Neuronal stem cell (in vitro differentiated cells): ENCODE measurements at regions not wholly inside any gene's neighbourhood (a gene's known extent, or its start where the extent isn't known, plus 50 kb on each side); places are given as distances from the start of the nearest gene placed in this dataset.

Experiments used
- DNase-seq: peaks from one replicate; pipeline ENCODE4 v3.0.0-alpha.2; 2013; ENCODE audit warnings: low spot score
- H2AFZ ChIP-seq: one replicate; pipeline ENCODE4 v1.6.1; 2013; ENCODE audit warnings: mild to moderate bottlenecking, low read length, inconsistent platforms
- H2AK5ac ChIP-seq: 2 replicates; pipeline ENCODE4 v1.6.1; 2013; ENCODE audit warnings: low read depth, mild to moderate bottlenecking, inconsistent platforms, low read length, moderate library complexity, mixed read lengths
- H2BK120ac ChIP-seq: 2 replicates; pipeline ENCODE4 v1.6.1; 2013; ENCODE audit warnings: low read depth, mild to moderate bottlenecking, inconsistent platforms, low read length, moderate library complexity, mixed read lengths
- H2BK12ac ChIP-seq: one replicate; pipeline ENCODE4 v1.6.1; 2013; ENCODE audit warnings: low read length, inconsistent platforms
- H2BK15ac ChIP-seq: 2 replicates; pipeline ENCODE4 v1.6.1; 2013; ENCODE audit warnings: mild to moderate bottlenecking, low read length, inconsistent platforms, mixed read lengths
- H2BK5ac ChIP-seq: one replicate; pipeline ENCODE4 v1.6.1; 2013; ENCODE audit warnings: inconsistent platforms, mild to moderate bottlenecking, low read length, moderate library complexity
- H3K14ac ChIP-seq: one replicate; pipeline ENCODE4 v1.6.1; 2013; ENCODE audit warnings: low read length, inconsistent platforms
- H3K18ac ChIP-seq: 2 replicates; pipeline ENCODE4 v1.6.1; 2013; ENCODE audit warnings: low read length, inconsistent platforms
- H3K23ac ChIP-seq: 2 replicates; pipeline ENCODE4 v1.6.1; 2013; ENCODE audit warnings: low read depth, mild to moderate bottlenecking, mixed read lengths, low read length, inconsistent platforms; ENCODE audit not compliant: poor library complexity
- H3K27ac ChIP-seq: replicated peaks from 3 replicates; pipeline ENCODE4 v1.5.1; 2013; ENCODE audit warnings: low read length, inconsistent platforms
- H3K27me3 ChIP-seq, 3 experiments: 2 replicates each; pipeline ENCODE4 v1.6.1; 2013; ENCODE audit warnings: low read length in 3 of 3, mild to moderate bottlenecking in 2 of 3, inconsistent platforms in 1 of 3, low read depth in 1 of 3, mixed read lengths in 1 of 3, moderate library complexity in 1 of 3; ENCODE audit not compliant: control insufficient read depth in 3 of 3, insufficient read depth in 3 of 3
- H3K36me3 ChIP-seq, 2 donors: replicated peaks in 1 of 2; 2 replicates each; pipeline ENCODE4 v1.6.1; 2013; ENCODE audit warnings: low read length in 2 of 2; ENCODE audit not compliant: control insufficient read depth in 2 of 2, insufficient read depth in 2 of 2
- H3K4ac ChIP-seq: 2 replicates; pipeline ENCODE4 v1.6.1; 2013; ENCODE audit warnings: inconsistent platforms, mild to moderate bottlenecking, low read length, moderate library complexity
- H3K4me1 ChIP-seq, 2 donors: 1 replicate in 1 of 2; 2 replicates in 1 of 2; pipeline ENCODE4 v1.6.1; 2013; ENCODE audit warnings: low read length in 2 of 2, low read depth in 1 of 2; ENCODE audit not compliant: control insufficient read depth in 2 of 2, insufficient read depth in 1 of 2
- H3K4me2 ChIP-seq: one replicate; pipeline ENCODE4 v1.6.1; 2013; ENCODE audit warnings: mild to moderate bottlenecking, low read length, inconsistent platforms; ENCODE audit not compliant: insufficient read depth, poor library complexity, severe bottlenecking
- H3K4me3 ChIP-seq, 2 donors: 2 replicates each; pipeline ENCODE4 v1.5.1; 2013; ENCODE audit warnings: low read length in 2 of 2, mild to moderate bottlenecking in 2 of 2, inconsistent platforms in 1 of 2, moderate library complexity in 1 of 2
- H3K79me1 ChIP-seq: one replicate; pipeline ENCODE4 v1.6.1; 2013; ENCODE audit warnings: low read depth, mild to moderate bottlenecking, inconsistent platforms, low read length, moderate library complexity
- H3K9ac ChIP-seq: one replicate; pipeline ENCODE4 v1.6.1; 2013; ENCODE audit warnings: mild to moderate bottlenecking, low read depth, low read length, inconsistent platforms; ENCODE audit not compliant: poor library complexity
- H3K9me3 ChIP-seq, 2 donors: replicated peaks in 1 of 2; 2 replicates each; pipeline versions ENCODE3 to v1.6.1; 2013; ENCODE audit warnings: low read length in 2 of 2, mild to moderate bottlenecking in 2 of 2, inconsistent platforms in 1 of 2, low read depth in 1 of 2, mixed read lengths in 1 of 2, moderate library complexity in 1 of 2; ENCODE audit not compliant: control insufficient read depth in 2 of 2, insufficient read depth in 1 of 2
- H4K8ac ChIP-seq: one replicate; pipeline ENCODE4 v1.6.1; 2013; ENCODE audit warnings: low read depth, mild to moderate bottlenecking, inconsistent platforms, low read length, moderate library complexity
- H4K91ac ChIP-seq: one replicate; pipeline ENCODE4 v1.6.1; 2013; ENCODE audit warnings: low read length, low read depth, mild to moderate bottlenecking, inconsistent platforms; ENCODE audit not compliant: poor library complexity
- WGBS, 2 donors: extraction: QIAGEN DNeasy Blood & Tissue Kit; methylation state at CpG; one replicate each; pipeline ENCODE4 v1.1.7; 2013; ENCODE audit warnings: missing lambda C conversion rate in 2 of 2, mixed read lengths in 1 of 2; ENCODE audit not compliant: insufficient read length in 2 of 2, insufficient replicate concordance in 1 of 2; ENCODE audit errors: extremely low coverage in 2 of 2; 5-methylcytosine and 5-hydroxymethylcytosine counted together

DNA sequence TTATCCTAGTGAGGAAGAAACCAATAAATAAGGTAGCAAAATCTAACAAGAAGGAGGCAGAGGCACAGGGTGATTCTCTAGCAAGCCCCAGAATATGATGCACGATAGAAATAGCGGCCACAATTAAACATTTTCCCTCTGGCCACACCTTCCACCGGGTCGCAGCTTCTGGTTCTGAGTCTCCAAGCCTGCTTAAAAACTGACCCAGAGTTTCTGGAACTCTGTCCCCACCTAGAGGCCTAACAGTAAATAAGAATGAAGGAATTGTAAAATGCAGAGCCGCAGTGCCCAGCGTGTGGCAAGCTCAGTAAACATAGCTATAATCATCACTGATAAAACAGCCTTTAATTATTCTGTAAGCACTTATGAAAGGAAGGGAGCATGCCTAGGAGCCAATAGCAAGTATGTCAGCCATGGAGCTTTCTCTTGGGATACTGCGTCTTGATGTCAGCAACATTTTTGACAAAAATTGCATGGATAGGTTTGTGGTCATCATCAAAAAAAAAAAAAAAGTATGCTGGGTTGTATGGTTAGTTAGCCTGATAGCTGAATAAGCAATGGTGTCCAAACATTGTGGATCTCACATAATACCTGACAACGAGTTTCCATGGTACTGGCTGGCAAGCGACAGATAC is 465.5 kb downstream of the DNAH5 start:
- Histone ChIP-seq H2BK120ac (no peak overlapping the region), H3K4ac (no peak overlapping the region), H3K36me3 (no peaks in the 10 kb centered on the region), H3K4me3 (no peak overlapping the region), H3K27me3 (no peaks in the 10 kb centered on the region), H3K79me1 (no peaks in the 10 kb centered on the region), H3K9ac (no peak overlapping the region), H2BK5ac (no peak overlapping the region), H2AK5ac (no peak overlapping the region), H3K27ac (no peak overlapping the region), H4K8ac (no peak overlapping the region), H3K14ac (no peak overlapping the region), H2AFZ (no peak overlapping the region), H3K9me3 (no peaks in the 10 kb centered on the region), H2BK15ac (no peak overlapping the region), H4K91ac (no peak overlapping the region), H3K18ac (no peak overlapping the region), H3K4me1 (no peaks in the 10 kb centered on the region), H3K4me2 (no peak overlapping the region), H2BK12ac (no peak overlapping the region), H3K23ac (no peak overlapping the region)
- peak; percentile 57 for DNase-seq
- WGBS, 2 donors = no CpG with 5 or more reads among the region's 9 CpGs

GRCh38 chr5:13477118-13477737 is 467.3 kb downstream of the DNAH5 start:
- Histone ChIP-seq H3K4me1 (no peaks in the 10 kb centered on the region), H3K23ac (no peak overlapping the region), H4K91ac (no peak overlapping the region), H2BK15ac (no peak overlapping the region), H2BK12ac (no peak overlapping the region), H3K4me3 (no peak overlapping the region), H3K27ac (no peak overlapping the region), H3K9ac (no peak overlapping the region), H3K4ac (no peak overlapping the region), H4K8ac (no peak overlapping the region), H3K36me3 (no peaks in the 10 kb centered on the region), H2BK5ac (no peak overlapping the region), H3K4me2 (no peak overlapping the region), H2AFZ (no peak overlapping the region), H3K18ac (no peak overlapping the region), H3K14ac (no peak overlapping the region), H3K9me3 (no peaks in the 10 kb centered on the region), H3K79me1 (no peaks in the 10 kb centered on the region), H2BK120ac (no peak overlapping the region), H2AK5ac (no peak overlapping the region), H3K27me3 (no peaks in the 10 kb centered on the region)
- 100% methylated on average over 2 of the region's 7 CpGs; no CpG with 5 or more reads in 1 of the 2 donors for WGBS, 2 donors
- no peak for DNase-seq

DNA sequence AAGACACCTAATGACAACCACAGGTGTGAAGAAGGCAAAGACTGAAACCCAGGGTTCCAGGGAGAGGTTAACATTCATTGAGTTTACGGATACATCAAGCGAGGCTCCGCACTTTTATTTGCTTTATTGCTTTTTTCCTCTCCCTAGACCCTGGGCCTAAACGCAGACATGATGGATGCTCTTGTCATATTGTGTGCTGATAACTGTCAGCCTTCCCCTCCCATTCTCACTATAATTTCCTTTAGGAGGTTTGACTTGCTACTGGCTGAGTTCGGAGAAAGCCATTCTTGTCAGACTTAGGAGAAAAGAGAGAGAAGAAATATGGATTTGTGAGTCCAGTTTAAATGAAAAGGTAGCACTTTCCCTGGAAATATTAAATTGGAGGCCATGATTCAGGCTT is 471.6 kb downstream of the DNAH5 start:
- Histone ChIP-seq H3K14ac (no peak overlapping the region), H2BK120ac (no peak overlapping the region), H2AK5ac (no peak overlapping the region), H3K36me3 (no peaks in the 10 kb centered on the region), H4K91ac (no peak overlapping the region), H3K4me1 (no peaks in the 10 kb centered on the region), H2BK5ac (no peak overlapping the region), H2AFZ (no peak overlapping the region), H3K4ac (no peak overlapping the region), H3K9me3 (no peaks in the 10 kb centered on the region), H3K4me3 (no peak overlapping the region), H3K23ac (no peak overlapping the region), H4K8ac (no peak overlapping the region), H2BK15ac (no peak overlapping the region), H3K79me1 (no peaks in the 10 kb centered on the region), H2BK12ac (no peak overlapping the region), H3K18ac (no peak overlapping the region), H3K27ac (no peak overlapping the region), H3K27me3 (no peaks in the 10 kb centered on the region), H3K9ac (no peak overlapping the region), H3K4me2 (no peak overlapping the region)
- no CpG with 5 or more reads among the region's 5 CpGs for WGBS, 2 donors
- DNase-seq = no peak

DNA sequence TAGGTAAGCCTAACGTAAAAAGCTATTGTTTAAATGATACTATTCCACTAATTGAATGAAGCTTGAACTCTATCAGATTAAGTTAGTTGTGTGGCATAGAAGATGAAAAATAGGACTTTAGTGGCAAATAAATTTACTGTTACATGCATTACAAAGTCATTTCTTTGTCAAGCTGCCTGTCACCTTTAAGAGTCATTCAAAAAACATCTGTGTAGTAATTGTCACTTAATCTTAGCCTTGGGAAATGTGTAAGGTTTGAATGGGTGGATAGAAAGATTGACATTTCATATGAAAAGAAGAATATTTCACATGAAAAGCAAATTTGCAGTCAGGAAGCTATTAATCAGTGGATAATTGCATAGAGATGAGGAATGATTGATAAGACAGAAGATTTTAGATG is 473.5 kb downstream of the DNAH5 start:
- H2AFZ ChIP-seq = no peak overlapping the region
- no peaks in the 10 kb centered on the region for H3K27me3 ChIP-seq
- H4K91ac ChIP-seq = no peak overlapping the region
- H3K14ac ChIP-seq = no peak overlapping the region
- no peak overlapping the region for H2BK120ac ChIP-seq
- H2BK12ac ChIP-seq = no peak overlapping the region
- H3K4me2 ChIP-seq = no peak overlapping the region
- no peak overlapping the region for H3K18ac ChIP-seq
- no peak overlapping the region for H3K9ac ChIP-seq
- H2BK5ac ChIP-seq = no peak overlapping the region
- H2AK5ac ChIP-seq = no peak overlapping the region
- H3K23ac ChIP-seq = no peak overlapping the region
- H3K4me1 ChIP-seq = no peaks in the 10 kb centered on the region
- WGBS, 2 donors = no CpG with 5 or more reads among the region's 1 CpG
- no peak overlapping the region for H3K4ac ChIP-seq
- DNase-seq = no peak
- H3K36me3 ChIP-seq = no peaks in the 10 kb centered on the region
- no peak overlapping the region for H3K27ac ChIP-seq
- no peaks in the 10 kb centered on the region for H3K9me3 ChIP-seq
- no peak overlapping the region for H4K8ac ChIP-seq
- no peak overlapping the region for H3K4me3 ChIP-seq
- no peak overlapping the region for H2BK15ac ChIP-seq
- H3K79me1 ChIP-seq = no peaks in the 10 kb centered on the region
